ENCODE measurements at regions not wholly inside any gene's neighbourhood (a gene's known extent, or its start where the extent isn't known, plus 50 kb on each side); places are given as distances from the start of the nearest gene placed in this dataset.
"Not testable (repeated sequence)": the region's sequence is repeated elsewhere in the genome, so short reads cannot be mapped to it uniquely, and the experiment has no call there.

GRCh38 chr6:147958683-147959082, 384.0 kb upstream of the SASH1 start:
- peak in 1 of 2 donors; percentile 54 for DNase-seq (ENCODE audit: low spot score in 2 of 2)

GRCh38 chr6:147961481-147962141, 381.0 kb upstream of the SASH1 start:
- Histone ChIP-seq H3K27ac (peak overlapping the region; percentile 16 to 25), H3K27me3 (no peaks in the 10 kb centered on the region), H3K9me3 (no peaks in the 10 kb centered on the region), H3K36me3 (no peaks in the 10 kb centered on the region), H3K4me1 (no peaks in the 10 kb centered on the region), H3K4me3 (no peak overlapping the region)
- TF ChIP-seq POLR2AphosphoS5 (IDR thresholded peaks at IDR 0.05) (no peak), POLR2A (IDR thresholded peaks at IDR 0.05) (no peak), CTCF (IDR thresholded peaks at IDR 0.05) (no peak)
- no peak for DNase-seq (ENCODE audit: low spot score in 2 of 2)
- intact Hi-C loops (cut with DNase I; ENCODE audit: low total_unique reads) = no loop called here

More at GRCh38 chr6:147958683-147959082, 384.0 kb upstream of the SASH1 start:
- Histone ChIP-seq H3K4me1 (no peaks in the 10 kb centered on the region), H3K36me3 (no peaks in the 10 kb centered on the region), H3K27ac (peak overlapping the region; percentile 2 to 17), H3K9me3 (no peaks in the 10 kb centered on the region), H3K27me3 (no peaks in the 10 kb centered on the region), H3K4me3 (no peak overlapping the region)
- TF ChIP-seq POLR2AphosphoS5 (IDR thresholded peaks at IDR 0.05) (no peak), CTCF (IDR thresholded peaks at IDR 0.05) (no peak), POLR2A (IDR thresholded peaks at IDR 0.05) (no peak)
- intact Hi-C loops (cut with DNase I; ENCODE audit: low total_unique reads) = no loop called here

- H3K4me1 ChIP-seq; H3K9me3 ChIP-seq; intact Hi-C loops (cut with DNase I; ENCODE audit: low total_unique reads); H3K36me3 ChIP-seq; H3K4me3 ChIP-seq; H3K27me3 ChIP-seq; H3K27ac ChIP-seq; DNase-seq (ENCODE audit: low spot score in 2 of 2): not testable (repeated sequence)
Observed at GRCh38 chr6:147965448-147965847, 377.2 kb upstream of the SASH1 start.

- no peak for DNase-seq (ENCODE audit: low spot score in 2 of 2)
- Histone ChIP-seq H3K27ac (no peak overlapping the region), H3K36me3 (no peaks in the 10 kb centered on the region), H3K4me3 (no peak overlapping the region), H3K9me3 (no peaks in the 10 kb centered on the region), H3K27me3 (no peaks in the 10 kb centered on the region), H3K4me1 (no peaks in the 10 kb centered on the region)
- TF ChIP-seq POLR2AphosphoS5 (IDR thresholded peaks at IDR 0.05) = no peak
- no peak for TF ChIP-seq CTCF (IDR thresholded peaks at IDR 0.05)
- TF ChIP-seq POLR2A (IDR thresholded peaks at IDR 0.05) = no peak
- intact Hi-C loops (cut with DNase I; ENCODE audit: low total_unique reads) = no loop called here
Observed at GRCh38 chr6:147970970-147971369, 371.7 kb upstream of the SASH1 start.

- no peaks in the 10 kb centered on the region for H3K36me3 ChIP-seq
- no peak overlapping the region for H3K4me3 ChIP-seq
- no peak for TF ChIP-seq CTCF (IDR thresholded peaks at IDR 0.05)
- no peak for TF ChIP-seq POLR2A (IDR thresholded peaks at IDR 0.05)
- TF ChIP-seq POLR2AphosphoS5 (IDR thresholded peaks at IDR 0.05) = no peak
- H3K4me1 ChIP-seq = no peaks in the 10 kb centered on the region
- intact Hi-C loops (cut with DNase I; ENCODE audit: low total_unique reads) = no loop called here
- DNase-seq (ENCODE audit: low spot score in 2 of 2) = no peak
- no peaks in the 10 kb centered on the region for H3K9me3 ChIP-seq
- H3K27ac ChIP-seq = no peak overlapping the region
- H3K27me3 ChIP-seq = no peaks in the 10 kb centered on the region
Observed at GRCh38 chr6:147972448-147972847, 370.2 kb upstream of the SASH1 start.

GRCh38 chr6:147973806-147974205, 368.8 kb upstream of the SASH1 start:
- TF ChIP-seq CTCF (IDR thresholded peaks at IDR 0.05) = no peak
- TF ChIP-seq POLR2AphosphoS5 (IDR thresholded peaks at IDR 0.05) = no peak
- TF ChIP-seq POLR2A (IDR thresholded peaks at IDR 0.05) = no peak
- H3K9me3 ChIP-seq = no peaks in the 10 kb centered on the region
- H3K27ac ChIP-seq = no peak overlapping the region
- intact Hi-C loops (cut with DNase I; ENCODE audit: low total_unique reads) = no loop called here
- H3K27me3 ChIP-seq = no peaks in the 10 kb centered on the region
- no peaks in the 10 kb centered on the region for H3K36me3 ChIP-seq
- no peaks in the 10 kb centered on the region for H3K4me1 ChIP-seq
- no peak overlapping the region for H3K4me3 ChIP-seq
- DNase-seq (ENCODE audit: low spot score in 2 of 2) = no peak

Data from breast epithelium (tissue), 4 donors.